ENCODE measurements at regions not wholly inside any gene's neighbourhood (a gene's known extent, or its start where the extent isn't known, plus 50 kb on each side); places are given as distances from the start of the nearest gene placed in this dataset.

DNA sequence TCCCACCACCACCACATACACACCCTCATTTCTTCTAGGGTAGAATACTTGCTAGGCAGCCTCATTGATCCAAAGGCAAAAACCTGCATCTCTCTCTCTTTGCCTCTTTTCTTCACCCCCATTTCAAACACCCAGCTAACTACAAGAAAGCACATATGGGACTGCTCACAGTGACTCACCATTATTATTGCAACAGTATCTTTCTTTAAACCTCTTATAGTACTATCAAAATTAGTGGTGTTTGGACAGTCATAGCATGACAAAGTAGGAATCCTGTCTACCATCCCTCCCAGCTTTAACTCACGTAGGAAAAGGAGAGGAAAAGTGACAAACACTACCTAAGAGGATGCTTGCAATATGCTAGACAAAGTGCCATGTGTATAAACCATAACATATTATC, 422.5 kb upstream of the CRIM1 start:
- no peak overlapping the region for H3K4me3 Mint-ChIP-seq (ENCODE audit: low read depth, unreplicated experiment)
- intact Hi-C loops (cut with micrococcal nuclease; ENCODE audit: unreplicated experiment) = no loop called here
- no peaks in the 10 kb centered on the region for H3K36me3 Mint-ChIP-seq (ENCODE audit: insufficient read depth, unreplicated experiment)
- no peak for DNase-seq
- CTCF ChIA-PET = interaction anchor here (0.6 kb wide), 1 partner anchor 660 kb away, joined by 4 read pairs; no protein-coding TSS in a partner anchor
- BruUV-seq (replicated peaks) = no TSS peak
- no peaks in the 10 kb centered on the region for H3K27me3 Mint-ChIP-seq (ENCODE audit: unreplicated experiment)
- H3K4me1 Mint-ChIP-seq (ENCODE audit: low read depth, unreplicated experiment) = no peaks in the 10 kb centered on the region
- TF ChIP-seq, protein P1, sequence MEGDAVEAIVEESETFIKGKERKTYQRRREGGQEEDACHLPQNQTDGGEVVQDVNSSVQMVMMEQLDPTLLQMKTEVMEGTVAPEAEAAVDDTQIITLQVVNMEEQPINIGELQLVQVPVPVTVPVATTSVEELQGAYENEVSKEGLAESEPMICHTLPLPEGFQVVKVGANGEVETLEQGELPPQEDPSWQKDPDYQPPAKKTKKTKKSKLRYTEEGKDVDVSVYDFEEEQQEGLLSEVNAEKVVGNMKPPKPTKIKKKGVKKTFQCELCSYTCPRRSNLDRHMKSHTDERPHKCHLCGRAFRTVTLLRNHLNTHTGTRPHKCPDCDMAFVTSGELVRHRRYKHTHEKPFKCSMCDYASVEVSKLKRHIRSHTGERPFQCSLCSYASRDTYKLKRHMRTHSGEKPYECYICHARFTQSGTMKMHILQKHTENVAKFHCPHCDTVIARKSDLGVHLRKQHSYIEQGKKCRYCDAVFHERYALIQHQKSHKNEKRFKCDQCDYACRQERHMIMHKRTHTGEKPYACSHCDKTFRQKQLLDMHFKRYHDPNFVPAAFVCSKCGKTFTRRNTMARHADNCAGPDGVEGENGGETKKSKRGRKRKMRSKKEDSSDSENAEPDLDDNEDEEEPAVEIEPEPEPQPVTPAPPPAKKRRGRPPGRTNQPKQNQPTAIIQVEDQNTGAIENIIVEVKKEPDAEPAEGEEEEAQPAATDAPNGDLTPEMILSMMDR (IDR thresholded peaks at IDR 0.05; ENCODE audit: unreplicated experiment) = no peak
- no peak overlapping the region for H3K27ac Mint-ChIP-seq (ENCODE audit: unreplicated experiment)
- peaks cover 3% of the 10 kb centered on the region for H3K9me3 Mint-ChIP-seq (ENCODE audit: low read depth, unreplicated experiment)

DNA sequence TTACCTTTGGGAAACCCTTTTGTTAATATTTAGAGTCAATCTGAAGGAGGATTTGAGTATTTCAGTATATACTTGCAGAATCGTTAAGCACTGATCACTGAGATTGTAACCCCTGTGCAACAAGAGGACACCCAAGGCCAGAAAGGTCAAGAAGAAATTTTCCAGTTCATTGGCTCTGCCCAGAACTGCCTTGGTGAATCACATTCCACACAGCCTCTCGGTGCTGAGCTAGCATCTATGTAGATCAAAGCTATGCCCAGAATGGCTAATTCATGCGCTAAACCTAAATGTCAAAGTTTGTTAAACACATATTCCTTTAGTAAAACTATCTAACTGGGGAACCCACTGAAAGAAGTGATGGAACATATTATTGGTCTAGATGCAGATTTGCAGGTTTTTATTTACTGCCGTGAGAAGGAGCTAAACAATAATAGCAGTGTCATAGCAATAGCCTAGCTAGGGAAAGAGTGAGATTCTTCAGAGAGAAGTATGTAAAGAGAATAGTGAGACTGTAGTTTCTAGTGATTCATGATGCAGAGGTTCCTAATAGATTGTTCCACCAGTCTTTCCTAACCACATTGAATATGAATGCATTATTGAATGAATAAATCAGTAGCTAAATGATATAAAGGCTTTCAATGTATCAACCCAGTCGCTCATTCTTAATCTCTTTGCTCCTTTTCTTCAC, 423.2 kb upstream of the CRIM1 start:
- Mint-ChIP-seq H3K27me3 (ENCODE audit: unreplicated experiment) (no peaks in the 10 kb centered on the region), H3K36me3 (ENCODE audit: insufficient read depth, unreplicated experiment) (no peaks in the 10 kb centered on the region), H3K4me3 (ENCODE audit: low read depth, unreplicated experiment) (no peak overlapping the region), H3K4me1 (ENCODE audit: low read depth, unreplicated experiment) (no peaks in the 10 kb centered on the region), H3K27ac (ENCODE audit: unreplicated experiment) (no peak overlapping the region), H3K9me3 (ENCODE audit: low read depth, unreplicated experiment) (peaks cover 3% of the 10 kb centered on the region)
- intact Hi-C loops (cut with micrococcal nuclease; ENCODE audit: unreplicated experiment) = no loop called here
- TF ChIP-seq, protein P1 (IDR thresholded peaks at IDR 0.05; ENCODE audit: unreplicated experiment) = no peak
- no peak for DNase-seq
- no TSS peak for BruUV-seq (replicated peaks)
- CTCF ChIA-PET = interaction anchor here (0.6 kb wide), 1 partner anchor 660 kb away, joined by 4 read pairs; no protein-coding TSS in a partner anchor

DNA sequence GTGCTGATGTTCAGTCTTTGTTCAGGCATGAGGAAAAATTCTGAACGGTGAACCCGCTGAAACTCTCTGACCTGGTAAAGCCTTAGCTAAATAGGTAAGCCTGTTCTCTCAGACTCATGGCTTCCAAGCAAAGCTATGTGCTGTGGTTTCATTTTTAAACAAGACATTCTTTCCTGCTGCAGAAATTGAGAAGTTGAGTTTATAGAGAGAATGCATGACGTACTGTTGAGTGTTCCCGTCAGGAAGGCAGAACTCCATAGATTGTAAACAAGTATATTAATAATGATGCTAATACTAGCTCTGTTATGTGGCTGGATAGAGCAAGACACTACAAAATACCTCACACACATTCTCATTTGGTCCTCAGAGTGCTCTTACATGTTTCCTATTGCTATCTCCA, 424.0 kb upstream of the CRIM1 start:
- Mint-ChIP-seq H3K4me1 (ENCODE audit: low read depth, unreplicated experiment) (no peaks in the 10 kb centered on the region), H3K27ac (ENCODE audit: unreplicated experiment) (no peak overlapping the region), H3K36me3 (ENCODE audit: insufficient read depth, unreplicated experiment) (no peaks in the 10 kb centered on the region), H3K27me3 (ENCODE audit: unreplicated experiment) (no peaks in the 10 kb centered on the region), H3K9me3 (ENCODE audit: low read depth, unreplicated experiment) (peaks cover 3% of the 10 kb centered on the region), H3K4me3 (ENCODE audit: low read depth, unreplicated experiment) (no peak overlapping the region)
- TF ChIP-seq, protein P1 (IDR thresholded peaks at IDR 0.05; ENCODE audit: unreplicated experiment) = no peak
- no TSS peak for BruUV-seq (replicated peaks)
- intact Hi-C loops (cut with micrococcal nuclease; ENCODE audit: unreplicated experiment) = no loop called here
- DNase-seq = no peak
- CTCF ChIA-PET = no interaction called here

DNA sequence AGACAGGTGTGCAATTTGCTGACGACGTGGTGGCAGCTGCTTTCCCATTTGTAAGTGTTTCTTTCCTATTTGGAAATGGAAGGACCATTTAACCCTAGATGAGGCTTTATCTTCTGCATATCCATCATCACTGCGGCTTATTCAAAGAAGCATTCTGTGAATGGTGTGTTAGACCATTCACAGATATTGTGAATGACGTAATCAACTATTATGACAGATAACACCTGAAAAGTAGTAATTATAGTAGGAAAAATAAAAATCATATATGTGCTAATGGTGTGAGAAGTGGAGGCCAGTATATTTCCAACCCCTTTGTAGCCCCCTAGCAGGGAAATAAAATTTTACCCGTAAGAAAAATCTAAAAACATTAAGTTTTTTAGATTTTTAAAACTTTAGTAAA, 424.5 kb upstream of the CRIM1 start:
- H3K36me3 Mint-ChIP-seq (ENCODE audit: insufficient read depth, unreplicated experiment) = no peaks in the 10 kb centered on the region
- no peaks in the 10 kb centered on the region for H3K27me3 Mint-ChIP-seq (ENCODE audit: unreplicated experiment)
- BruUV-seq (replicated peaks) = no TSS peak
- no peak overlapping the region for H3K27ac Mint-ChIP-seq (ENCODE audit: unreplicated experiment)
- H3K4me3 Mint-ChIP-seq (ENCODE audit: low read depth, unreplicated experiment) = no peak overlapping the region
- CTCF ChIA-PET = no interaction called here
- TF ChIP-seq, protein P1 (IDR thresholded peaks at IDR 0.05; ENCODE audit: unreplicated experiment) = no peak
- peaks cover 3% of the 10 kb centered on the region for H3K9me3 Mint-ChIP-seq (ENCODE audit: low read depth, unreplicated experiment)
- no peak for DNase-seq
- no peaks in the 10 kb centered on the region for H3K4me1 Mint-ChIP-seq (ENCODE audit: low read depth, unreplicated experiment)
- intact Hi-C loops (cut with micrococcal nuclease; ENCODE audit: unreplicated experiment) = no loop called here
